ENCODE measurements at regions not wholly inside any gene's neighbourhood (a gene's known extent, or its start where the extent isn't known, plus 50 kb on each side); places are given as distances from the start of the nearest gene placed in this dataset.

DNA sequence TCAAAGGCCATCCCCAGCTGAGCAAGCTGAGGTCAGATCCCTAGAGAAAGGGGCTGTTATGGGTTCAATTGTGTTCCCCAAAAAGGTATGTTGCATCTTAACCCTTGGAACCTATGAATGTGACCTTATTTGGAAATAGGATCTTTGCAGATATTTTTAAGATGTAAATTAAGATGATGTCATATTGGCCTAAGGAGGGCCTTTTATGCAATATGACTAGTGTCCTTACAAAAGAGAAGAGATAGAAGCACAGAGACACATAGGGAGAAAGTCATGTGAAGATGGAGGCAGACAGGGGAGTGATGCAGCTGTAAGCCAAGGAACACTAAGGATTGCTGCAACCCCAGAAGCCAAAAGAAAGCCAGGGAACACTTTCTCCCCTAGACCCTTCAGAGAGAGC lies 144.3 kb upstream of the TAB2 start:
- DNase-seq (ENCODE audit: low spot score): no peak
- in situ Hi-C loops (cut with HindIII; ENCODE audit: low sequenced_read_pairs): no loop called here

DNA sequence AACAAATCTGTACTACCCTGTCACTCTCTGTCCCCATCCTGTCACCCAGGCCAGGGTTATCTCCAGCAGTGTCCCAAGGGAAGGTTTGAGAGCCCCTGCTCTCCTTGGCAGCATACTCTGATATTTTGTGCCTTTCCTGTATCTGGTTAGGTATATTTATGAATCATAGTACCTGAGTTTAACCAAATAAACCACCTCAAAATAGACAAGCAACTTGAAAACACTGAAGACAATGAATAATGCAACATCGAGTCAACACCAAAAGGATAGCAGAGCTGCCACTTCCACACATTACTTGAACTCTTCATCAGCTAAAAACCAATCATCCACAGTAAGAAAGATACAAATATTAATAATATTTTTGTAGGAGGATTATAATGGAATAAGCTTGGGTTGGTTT lies 142.6 kb upstream of the TAB2 start:
- no peak for DNase-seq (ENCODE audit: low spot score)
- in situ Hi-C loops (cut with HindIII; ENCODE audit: low sequenced_read_pairs): no loop called here

DNA sequence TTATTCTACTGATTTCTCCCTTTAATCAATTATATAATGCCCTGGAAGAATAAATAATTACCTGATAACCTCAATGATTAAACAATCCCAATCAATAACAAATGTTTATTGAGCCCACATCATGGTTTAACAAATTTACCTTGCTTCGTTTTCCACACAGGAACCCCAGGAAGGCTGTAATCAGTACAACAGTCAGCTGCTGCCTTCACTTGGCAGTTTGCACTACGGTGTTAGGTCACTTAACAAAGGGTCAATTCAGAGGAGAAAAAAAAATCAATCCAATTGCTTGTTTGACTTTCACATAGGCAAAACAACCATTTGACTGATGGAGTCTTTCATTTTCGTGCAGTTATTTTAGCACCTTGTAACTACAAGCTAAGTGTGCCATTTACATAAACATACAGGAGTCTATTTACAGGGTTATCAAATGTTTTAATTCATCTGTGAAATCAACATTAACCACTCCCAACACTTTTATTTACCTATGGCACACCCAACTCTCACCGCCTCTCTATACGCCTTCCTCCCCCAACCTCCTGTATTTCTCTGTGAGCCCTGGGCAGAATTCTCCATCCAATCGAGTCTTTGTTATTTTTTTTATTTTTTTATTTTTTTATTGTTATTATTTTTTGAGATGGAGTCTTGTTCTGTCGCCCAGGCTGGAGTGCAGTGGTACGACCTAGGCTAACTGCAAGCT lies 140.4 kb upstream of the TAB2 start:
- no peak for DNase-seq (ENCODE audit: low spot score)
- in situ Hi-C loops (cut with HindIII; ENCODE audit: low sequenced_read_pairs): no loop called here

DNA sequence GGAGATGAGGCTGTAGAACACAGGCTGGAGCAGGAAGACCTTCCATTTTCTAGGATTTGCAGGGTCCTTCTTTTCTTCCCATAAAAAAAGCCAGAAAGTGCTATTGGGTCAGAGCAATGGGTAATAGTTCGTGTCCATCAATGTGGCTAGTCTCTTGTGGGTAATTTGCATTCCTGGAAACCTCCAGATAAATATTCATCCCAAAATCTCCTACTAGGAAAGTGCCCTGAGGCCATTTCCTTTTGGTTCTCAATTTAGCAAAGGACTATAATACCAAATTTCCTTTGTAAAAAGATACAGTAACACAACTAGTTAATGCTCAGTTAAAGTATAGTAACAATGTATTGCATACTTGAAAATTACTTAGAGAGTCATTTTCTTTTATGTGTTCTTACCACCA lies 138.1 kb upstream of the TAB2 start:
- DNase-seq (ENCODE audit: low spot score): no peak
- in situ Hi-C loops (cut with HindIII; ENCODE audit: low sequenced_read_pairs): no loop called here

DNA sequence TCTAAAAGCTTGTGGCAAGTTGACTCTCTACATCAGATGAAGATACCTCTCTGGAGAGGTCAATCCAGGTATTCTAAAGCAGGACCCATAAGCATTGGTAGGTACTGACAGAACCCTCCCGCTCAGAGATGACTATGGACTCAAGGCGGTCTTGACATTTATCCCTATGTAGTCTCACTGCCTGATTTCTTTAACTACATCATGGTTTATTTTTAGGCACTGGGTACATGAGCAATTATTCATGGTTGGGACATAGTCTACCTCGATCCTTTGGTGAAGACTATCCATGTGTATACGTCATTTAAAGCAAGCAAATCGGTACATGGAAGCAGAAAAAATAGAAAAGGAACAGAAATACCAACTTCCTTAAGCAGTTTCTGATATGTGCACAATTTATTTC lies 136.2 kb upstream of the TAB2 start:
- in situ Hi-C loops (cut with HindIII; ENCODE audit: low sequenced_read_pairs): no loop called here

DNA sequence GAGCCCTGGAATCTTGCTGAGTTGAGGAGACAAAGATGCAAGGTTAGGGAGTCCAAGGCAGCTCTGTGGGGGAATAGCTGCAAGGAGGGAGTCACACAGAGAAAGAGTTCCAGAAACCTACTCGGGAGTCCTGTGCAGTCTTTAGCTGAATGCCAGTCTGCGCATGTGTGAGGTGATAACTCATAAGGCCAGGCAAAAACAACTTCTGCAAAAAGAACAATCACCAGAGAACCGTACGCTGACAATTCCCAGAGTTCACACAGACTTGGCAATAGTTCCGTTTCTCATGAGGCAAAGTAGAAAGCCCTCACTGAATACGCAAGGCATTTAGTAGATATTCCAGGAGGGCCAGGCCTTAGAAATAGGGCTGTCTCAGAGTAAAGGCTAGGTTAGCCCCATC lies 135.2 kb upstream of the TAB2 start:
- DNase-seq (ENCODE audit: low spot score): no peak
- in situ Hi-C loops (cut with HindIII; ENCODE audit: low sequenced_read_pairs): no loop called here

More for the DNA sequence above, 136.2 kb upstream of the TAB2 start:
- no peak for DNase-seq (ENCODE audit: low spot score)

DNA sequence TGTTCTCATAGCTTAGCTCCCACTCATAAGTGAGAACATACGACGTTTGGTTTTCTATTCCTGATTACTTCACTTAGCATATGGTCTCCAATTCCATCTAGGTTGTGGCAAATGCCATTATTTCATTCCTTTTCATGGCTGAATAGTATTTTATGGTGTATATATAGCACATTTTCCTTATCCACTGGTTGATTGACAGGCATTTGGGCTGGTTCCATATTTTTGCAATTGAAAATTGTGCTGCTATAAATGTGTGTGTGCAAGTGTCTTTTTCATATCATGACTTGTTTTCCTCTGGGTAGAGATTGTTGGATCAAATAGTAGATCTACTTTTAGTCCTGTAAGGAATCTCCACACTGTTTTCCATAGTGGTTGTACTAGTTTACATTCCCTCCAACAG lies 133.0 kb upstream of the TAB2 start:
- no peak for DNase-seq (ENCODE audit: low spot score)
- in situ Hi-C loops (cut with HindIII; ENCODE audit: low sequenced_read_pairs): no loop called here

DNA sequence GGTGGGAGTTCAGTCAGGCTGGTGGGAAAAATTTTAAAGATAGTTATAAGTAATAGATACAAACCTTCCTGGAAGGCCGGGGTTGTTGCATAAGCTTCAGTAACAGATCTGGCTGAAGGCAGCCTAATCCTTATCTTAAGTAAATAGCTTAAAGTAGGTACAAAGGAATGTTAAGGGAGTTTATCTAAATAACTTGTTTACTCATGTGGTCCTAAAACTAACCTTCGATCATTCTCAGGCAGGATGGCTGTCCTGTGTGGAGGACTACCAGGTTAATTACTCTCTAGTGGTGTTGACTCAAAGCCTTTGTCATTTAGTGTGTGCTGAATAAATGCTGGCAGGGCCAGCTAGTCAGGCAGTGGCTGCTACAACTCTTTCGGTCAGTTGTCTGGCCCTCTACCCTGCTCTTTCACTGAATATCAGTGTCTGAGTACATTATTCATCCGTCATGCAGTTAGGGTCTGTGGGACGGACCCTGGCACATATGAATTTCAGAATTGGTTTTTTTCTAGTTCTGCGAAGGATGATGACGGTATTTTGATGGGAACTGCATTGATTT lies 131.6 kb upstream of the TAB2 start:
- in situ Hi-C loops (cut with HindIII; ENCODE audit: low sequenced_read_pairs): no loop called here

DNA sequence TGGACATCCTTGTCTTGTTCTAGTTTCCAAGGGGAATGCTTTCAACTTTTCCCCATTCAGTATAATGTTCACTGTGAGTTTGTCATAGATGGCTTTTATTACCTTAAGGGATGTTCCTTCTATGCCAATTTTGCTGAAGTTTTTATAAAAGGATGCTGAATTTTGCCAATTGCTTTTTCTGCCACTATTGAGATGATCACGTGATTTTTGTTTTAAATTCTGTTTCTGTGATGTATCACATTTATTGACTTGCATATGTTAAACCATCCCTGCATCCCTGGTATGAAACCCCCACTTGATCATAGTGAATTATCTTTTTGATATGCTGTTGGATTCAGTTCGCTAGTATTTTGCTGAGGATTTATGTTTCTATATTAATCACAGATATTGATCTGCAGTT lies 130.6 kb upstream of the TAB2 start:
- in situ Hi-C loops (cut with HindIII; ENCODE audit: low sequenced_read_pairs): no loop called here
- DNase-seq (ENCODE audit: low spot score): no peak

More for the DNA sequence above, 131.6 kb upstream of the TAB2 start:
- no peak for DNase-seq (ENCODE audit: low spot score)

DNA sequence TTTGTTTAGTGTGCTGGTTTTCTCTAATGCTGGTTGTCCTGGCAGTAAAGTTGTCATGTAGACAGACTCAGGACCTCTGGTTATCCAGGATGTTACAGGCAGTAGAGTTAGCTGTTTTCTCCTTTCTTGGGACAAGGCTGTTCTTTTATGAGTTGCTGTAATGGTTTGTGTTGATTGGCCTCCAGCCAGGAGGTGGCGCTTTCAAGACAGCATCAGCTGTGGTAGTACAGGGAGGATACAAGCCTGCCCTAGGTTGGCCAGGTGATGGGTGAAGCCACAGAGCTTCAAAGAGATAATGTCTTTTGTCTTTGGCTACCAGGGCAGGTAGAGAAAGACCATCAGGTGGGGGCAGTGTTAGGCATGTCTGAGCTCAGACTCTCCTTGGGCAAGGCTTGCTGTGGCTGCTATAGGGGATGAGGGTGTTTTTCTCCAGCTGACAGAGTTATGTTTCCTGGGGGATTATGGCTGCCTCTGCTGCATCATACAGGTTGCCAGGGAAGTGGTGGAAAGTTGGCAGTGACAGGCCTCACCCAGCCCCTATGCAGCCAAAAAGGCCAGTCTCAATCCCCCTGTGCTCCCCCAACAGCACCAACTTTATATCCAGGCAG lies 127.2 kb upstream of the TAB2 start:
- no peak for DNase-seq (ENCODE audit: low spot score)
- in situ Hi-C loops (cut with HindIII; ENCODE audit: low sequenced_read_pairs): no loop called here

DNA sequence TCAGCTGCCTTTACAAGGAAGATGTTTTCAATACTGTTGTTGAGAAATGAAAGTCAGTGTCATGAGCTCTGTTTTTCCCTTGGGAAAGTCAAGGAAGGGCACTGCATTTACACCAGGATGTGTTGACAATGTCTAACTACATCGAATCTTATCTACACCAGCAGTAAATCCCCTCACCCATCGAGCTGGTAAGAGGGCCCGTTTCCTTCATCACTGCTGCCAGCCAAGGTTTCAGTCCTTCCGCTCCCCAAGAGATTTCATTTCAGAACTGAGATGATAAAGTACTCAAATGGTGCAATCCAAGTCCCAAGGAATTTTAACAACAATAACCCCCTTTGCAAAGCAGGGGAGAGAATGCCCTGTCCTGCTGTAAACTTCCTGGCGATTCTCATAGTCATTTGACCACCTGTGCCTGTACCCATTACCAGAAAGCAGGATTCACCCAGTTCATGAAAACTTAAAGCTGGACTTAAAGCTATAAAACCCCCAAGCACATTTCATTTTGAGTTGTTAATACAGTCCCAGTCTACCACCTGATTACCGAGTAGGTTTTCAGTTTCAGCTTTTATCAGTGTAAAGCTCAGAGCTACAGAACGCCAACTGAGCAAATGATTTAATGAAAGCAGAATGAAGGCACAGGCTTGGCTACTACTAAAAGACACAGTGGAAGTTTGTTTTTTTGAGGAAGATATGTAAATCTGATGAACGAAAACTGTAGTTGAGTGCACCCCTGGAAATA lies 122.5 kb upstream of the TAB2 start:
- in situ Hi-C loops (cut with HindIII; ENCODE audit: low sequenced_read_pairs): no loop called here
- no peak for DNase-seq (ENCODE audit: low spot score)

DNA sequence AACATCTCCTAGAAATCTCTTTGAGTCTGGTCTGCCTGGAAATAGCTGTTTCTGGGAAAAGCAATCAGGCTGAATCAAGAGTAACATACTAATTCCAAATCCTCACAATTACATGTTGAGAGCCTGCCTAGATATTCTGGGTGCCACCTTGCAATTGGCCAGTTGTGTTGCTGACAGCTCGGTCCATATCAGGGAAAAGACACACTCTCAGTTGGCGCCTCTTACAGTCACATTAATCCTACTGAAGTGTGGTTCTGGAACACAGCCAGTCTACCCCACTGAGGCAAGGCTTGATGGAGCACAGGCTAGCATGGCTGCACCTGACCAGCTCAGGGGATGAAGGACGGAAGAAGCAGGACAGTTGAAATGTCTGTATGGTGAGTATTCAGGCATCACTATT lies 121.4 kb upstream of the TAB2 start:
- in situ Hi-C loops (cut with HindIII; ENCODE audit: low sequenced_read_pairs): no loop called here
- DNase-seq (ENCODE audit: low spot score): no peak

DNA sequence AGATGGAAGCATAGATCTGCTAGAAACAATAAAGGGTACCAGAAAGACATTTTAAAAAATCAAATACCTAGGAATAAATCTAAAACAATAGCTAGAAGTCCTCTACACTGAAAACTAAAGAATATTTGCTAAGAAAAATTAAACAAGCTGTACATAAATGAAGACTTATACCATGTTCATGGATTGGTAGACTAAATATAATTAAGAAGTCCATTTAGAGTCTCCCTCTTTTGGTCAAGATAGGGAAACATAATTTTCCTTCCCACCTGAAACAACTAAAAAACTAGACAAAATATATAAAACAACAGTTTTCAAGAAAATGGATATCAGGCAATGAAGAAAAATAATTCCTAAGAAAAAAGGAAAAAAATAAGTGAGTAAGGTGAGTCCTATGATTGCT lies 120.0 kb upstream of the TAB2 start:
- in situ Hi-C loops (cut with HindIII; ENCODE audit: low sequenced_read_pairs): no loop called here

DNA sequence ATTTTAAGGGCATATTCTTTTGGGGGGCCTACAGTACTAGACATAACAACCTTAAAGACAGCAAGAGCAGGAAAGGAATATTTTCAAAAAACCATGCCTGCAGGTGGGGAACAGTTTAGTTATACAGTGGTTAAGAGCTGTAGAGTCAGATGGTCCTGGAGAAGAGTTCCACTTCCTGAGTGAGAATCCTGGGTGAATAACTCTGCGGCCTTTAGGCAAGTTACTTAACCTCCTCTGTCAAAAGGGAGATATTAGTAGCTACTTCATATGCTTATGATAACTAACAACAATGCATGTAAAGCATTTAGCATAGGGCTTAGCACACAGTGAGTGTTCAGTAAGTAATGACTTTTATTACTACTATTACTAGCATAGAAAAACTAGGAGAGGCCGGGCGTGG lies 119.2 kb upstream of the TAB2 start:
- in situ Hi-C loops (cut with HindIII; ENCODE audit: low sequenced_read_pairs): no loop called here
- DNase-seq (ENCODE audit: low spot score): no peak

More for the DNA sequence above, 120.0 kb upstream of the TAB2 start:
- DNase-seq (ENCODE audit: low spot score): no peak

DNA sequence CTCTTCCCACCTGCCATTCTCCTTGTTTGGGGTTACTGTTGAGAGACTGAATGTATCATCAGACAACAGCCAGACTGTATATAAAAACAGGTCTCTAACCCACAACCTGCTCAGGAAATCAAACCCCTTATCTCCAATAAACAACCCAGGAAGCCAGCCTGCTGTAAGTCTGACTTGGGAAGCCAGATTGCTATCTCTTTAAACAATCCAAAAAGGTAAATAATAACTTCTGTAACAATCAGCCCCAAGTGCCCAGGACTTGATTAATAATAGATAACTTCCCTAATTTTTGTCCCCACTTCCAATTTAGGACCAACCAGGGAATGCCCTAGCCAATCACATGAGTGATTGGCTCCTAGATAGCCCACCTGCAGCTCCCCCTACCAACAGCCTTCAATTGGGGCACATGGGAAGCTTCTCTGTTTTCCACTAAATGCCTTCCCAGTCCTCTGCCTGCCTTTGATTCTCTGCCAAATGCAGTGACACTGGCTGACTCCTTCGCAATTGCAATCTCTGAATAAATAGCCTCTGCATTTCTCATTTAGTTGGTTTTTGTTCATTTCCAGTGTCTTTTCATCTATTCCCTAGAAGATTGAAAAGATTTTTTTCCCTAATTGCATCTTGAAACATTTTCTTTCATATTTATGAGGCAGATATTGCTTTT lies 117.1 kb upstream of the TAB2 start:
- DNase-seq (ENCODE audit: low spot score): no peak
- in situ Hi-C loops (cut with HindIII; ENCODE audit: low sequenced_read_pairs): no loop called here

DNA sequence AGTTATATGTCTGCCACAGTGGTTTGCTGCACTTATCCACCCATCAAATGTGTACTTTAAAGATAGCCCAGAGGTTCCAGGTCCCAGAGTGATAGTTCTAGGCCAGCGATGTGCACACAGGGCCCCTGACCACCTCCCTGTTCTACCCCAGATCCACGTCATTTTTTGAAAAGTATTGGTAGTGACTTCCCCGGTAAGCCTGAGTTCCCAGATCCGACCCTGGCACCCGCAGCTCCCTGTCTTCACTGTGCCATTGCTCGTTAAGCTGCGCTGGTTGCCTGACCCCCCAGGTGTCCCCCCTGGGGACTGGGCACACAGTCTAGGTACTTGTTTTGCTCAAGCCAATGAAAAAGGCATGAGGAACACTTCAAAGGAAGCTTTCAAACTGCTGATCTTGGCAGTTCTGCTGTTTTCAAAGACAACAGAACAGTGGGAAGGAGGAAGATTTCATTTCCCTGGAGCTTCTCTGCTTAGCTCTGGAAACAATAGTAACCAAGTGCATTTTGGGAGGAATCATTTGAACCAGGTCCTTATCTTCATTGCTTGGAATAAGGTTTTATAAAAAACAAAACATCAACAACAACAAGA lies 116.3 kb upstream of the TAB2 start:
- DNase-seq (ENCODE audit: low spot score): no peak
- in situ Hi-C loops (cut with HindIII; ENCODE audit: low sequenced_read_pairs): no loop called here

DNA sequence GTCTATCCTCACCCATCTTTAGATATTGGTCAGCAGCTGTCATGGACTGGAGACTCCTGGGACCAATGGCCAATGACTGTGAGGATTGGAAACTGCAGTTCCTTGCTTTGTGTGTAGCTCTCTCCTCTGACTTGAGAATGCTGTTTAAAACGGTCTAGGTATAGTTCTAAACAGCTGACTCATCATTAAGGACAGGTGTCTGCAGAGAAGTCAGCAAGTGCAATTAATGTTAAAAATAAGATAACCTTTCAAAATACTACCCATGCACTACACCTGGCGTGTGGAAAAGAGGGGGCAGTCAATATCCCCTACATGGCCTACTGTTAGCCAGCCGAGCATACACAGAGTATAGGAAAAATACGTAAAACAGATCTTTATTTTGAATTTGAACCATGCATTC lies 115.4 kb upstream of the TAB2 start:
- in situ Hi-C loops (cut with HindIII; ENCODE audit: low sequenced_read_pairs): no loop called here

DNA sequence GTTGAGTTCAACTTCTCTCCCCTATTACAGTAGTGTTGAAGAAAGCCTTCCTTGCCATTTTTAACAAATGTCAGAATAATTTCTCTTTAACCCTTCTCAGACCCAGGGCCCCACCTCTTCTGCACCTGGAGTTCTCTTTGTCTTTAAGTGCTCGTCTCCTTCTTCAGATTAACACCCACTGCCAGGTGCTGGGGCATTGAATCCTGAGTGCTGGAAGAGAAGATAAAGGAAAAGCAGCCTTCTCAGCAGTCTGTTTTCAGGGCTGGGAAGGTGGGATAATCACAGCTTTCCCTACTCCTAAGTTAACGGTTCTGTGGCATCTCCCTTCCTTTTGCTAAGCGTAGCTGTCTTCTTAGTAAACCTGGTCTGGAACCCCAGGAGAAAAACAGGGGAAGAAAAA lies 114.6 kb upstream of the TAB2 start:
- no peak for DNase-seq (ENCODE audit: low spot score)
- in situ Hi-C loops (cut with HindIII; ENCODE audit: low sequenced_read_pairs): no loop called here

More for the DNA sequence above, 115.4 kb upstream of the TAB2 start:
- DNase-seq (ENCODE audit: low spot score): no peak

DNA sequence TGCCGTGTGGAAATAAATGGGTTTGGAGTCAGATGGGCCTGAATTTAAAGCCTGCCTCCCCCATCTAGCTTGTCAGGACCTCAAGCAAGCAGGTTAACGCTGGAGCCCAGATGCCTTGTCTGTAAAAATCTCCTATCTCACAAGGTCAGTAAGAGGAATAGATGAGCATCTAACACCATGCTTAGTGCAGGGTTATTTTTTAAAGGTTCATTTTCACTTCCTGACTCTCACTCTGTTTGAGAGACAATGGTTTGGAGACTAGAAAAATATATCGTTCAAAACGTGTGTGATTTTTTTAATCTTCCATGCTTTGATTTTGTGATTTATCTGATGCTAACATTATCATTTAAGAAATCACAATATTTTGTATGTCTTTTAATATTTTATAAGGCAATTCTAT lies 114.0 kb upstream of the TAB2 start:
- no peak for DNase-seq (ENCODE audit: low spot score)
- in situ Hi-C loops (cut with HindIII; ENCODE audit: low sequenced_read_pairs): no loop called here

Measured in G401 (cell line).